ENCODE measurements at regions not wholly inside any gene's neighbourhood (a gene's known extent, or its start where the extent isn't known, plus 50 kb on each side); places are given as distances from the start of the nearest gene placed in this dataset.

- Histone ChIP-seq H3K36me3 (ENCODE audit: low read depth, missing control alignments) (no peaks in the 10 kb centered on the region), H3K27me3 (no peaks in the 10 kb centered on the region), H3K4me1 (no peaks in the 10 kb centered on the region), H3K9me3 (no peaks in the 10 kb centered on the region), H3K27ac (no peak overlapping the region), H3K4me3 (no peak overlapping the region)
- intact Hi-C loops (cut with DNase I; ENCODE audit: low total_unique reads): no loop called here
- no peak for DNase-seq
- 57 to 66% methylated on average over 7 of the region's 7 CpGs for WGBS, 2 donors
- no peak for TF ChIP-seq CTCF (IDR thresholded peaks at IDR 0.05)
- TF ChIP-seq POLR2A (IDR thresholded peaks at IDR 0.05): no peak
These were observed 214.2 kb downstream of the SUDS3 start for GRCh38 chr12:118590406-118591150.

GRCh38 chr12:118603610-118604361 lies 227.4 kb downstream of the SUDS3 start:
- H3K4me1 ChIP-seq: no peaks in the 10 kb centered on the region
- no peaks in the 10 kb centered on the region for H3K27me3 ChIP-seq
- 65 to 68% methylated on average over 3 of the region's 3 CpGs for WGBS, 2 donors

GRCh38 chr12:118606690-118607089 lies 230.3 kb downstream of the SUDS3 start:
- H3K4me1 ChIP-seq: no peaks in the 10 kb centered on the region
- no peak for TF ChIP-seq POLR2A (IDR thresholded peaks at IDR 0.05)
- no peak for TF ChIP-seq CTCF (IDR thresholded peaks at IDR 0.05)
- no peaks in the 10 kb centered on the region for H3K36me3 ChIP-seq (ENCODE audit: low read depth, missing control alignments)
- WGBS, 2 donors: 90 to 91% methylated on average over 8 of the region's 8 CpGs
- no peak for DNase-seq
- no peak overlapping the region for H3K27ac ChIP-seq
- no peak overlapping the region for H3K4me3 ChIP-seq
- intact Hi-C loops (cut with DNase I; ENCODE audit: low total_unique reads): no loop called here
- H3K9me3 ChIP-seq: no peaks in the 10 kb centered on the region
- no peaks in the 10 kb centered on the region for H3K27me3 ChIP-seq

More at GRCh38 chr12:118603610-118604361, 227.4 kb downstream of the SUDS3 start:
- Histone ChIP-seq H3K36me3 (ENCODE audit: low read depth, missing control alignments) (no peaks in the 10 kb centered on the region), H3K27ac (no peak overlapping the region), H3K4me3 (no peak overlapping the region), H3K9me3 (no peaks in the 10 kb centered on the region)
- intact Hi-C loops (cut with DNase I; ENCODE audit: low total_unique reads): no loop called here
- no peak for TF ChIP-seq CTCF (IDR thresholded peaks at IDR 0.05)
- TF ChIP-seq POLR2A (IDR thresholded peaks at IDR 0.05): no peak
- DNase-seq: no peak

- H3K9me3 ChIP-seq: no peaks in the 10 kb centered on the region
- TF ChIP-seq POLR2A (IDR thresholded peaks at IDR 0.05) (no peak), CTCF (IDR thresholded peaks at IDR 0.05) (no peak)
- WGBS, 2 donors: 93 to 95% methylated on average over 3 of the region's 3 CpGs
- no peaks in the 10 kb centered on the region for H3K27me3 ChIP-seq
- intact Hi-C loops (cut with DNase I; ENCODE audit: low total_unique reads): no loop called here
- H3K4me3 ChIP-seq: no peak overlapping the region
- H3K36me3 ChIP-seq (ENCODE audit: low read depth, missing control alignments): no peaks in the 10 kb centered on the region
- H3K4me1 ChIP-seq: no peaks in the 10 kb centered on the region
- H3K27ac ChIP-seq: no peak overlapping the region
- no peak for DNase-seq
These were observed 231.5 kb downstream of the SUDS3 start for GRCh38 chr12:118607831-118608230.
